Stimulated activated CD4-positive, alpha-beta T cell treated with anti-CD3 and anti-CD28 coated beads, Interleukin-2, amount 100 ng/mL, for 48 hours (primary cell): ENCODE measurements at regions not wholly inside any gene's neighbourhood (a gene's known extent, or its start where the extent isn't known, plus 50 kb on each side); places are given as distances from the start of the nearest gene placed in this dataset.
"Not testable (repeated sequence)": the region's sequence is repeated elsewhere in the genome, so short reads cannot be mapped to it uniquely, and the experiment has no call there.

Experiments used
- DNase-seq, 2 donors: peaks; one replicate each; pipeline ENCODE4 v3.0.0-alpha.2; 2020

DNA sequence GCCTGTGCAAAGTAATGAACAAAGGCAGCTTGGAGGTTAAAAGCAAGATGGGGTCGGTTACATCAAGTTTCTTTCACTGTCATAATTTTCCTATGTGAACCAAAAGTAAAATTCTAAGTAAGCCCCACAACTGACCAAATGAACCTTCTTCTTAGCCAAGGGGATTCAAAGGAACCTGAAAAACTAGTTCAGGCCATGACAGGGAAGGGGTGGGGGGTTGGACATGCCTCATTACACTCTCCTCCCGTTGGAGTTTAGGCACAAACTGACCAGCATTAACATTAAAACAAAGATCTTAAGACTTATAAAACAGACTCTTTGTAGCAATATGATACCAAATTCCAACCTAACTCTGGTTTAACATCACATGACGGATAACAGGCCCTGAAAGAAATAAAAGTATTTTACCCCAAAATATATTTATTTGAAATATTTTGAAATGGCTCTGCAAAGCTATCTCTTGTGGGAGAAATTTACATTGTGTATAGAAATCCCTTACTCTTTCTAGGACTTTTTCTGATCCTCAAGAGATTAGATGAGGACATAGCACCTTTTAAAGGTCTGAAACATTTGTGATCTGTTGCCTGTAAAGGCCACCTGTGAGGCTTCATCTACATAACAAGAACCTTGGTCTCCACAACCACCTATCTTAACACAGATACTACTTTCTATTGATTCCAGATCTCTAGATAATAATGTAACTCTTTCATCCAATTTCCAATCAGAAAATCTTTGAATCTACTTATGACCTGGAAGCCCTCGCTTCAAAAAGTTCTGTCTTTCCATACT is 1829.0 kb upstream of the MIR17HG start:
- DNase-seq, result no peak

DNA sequence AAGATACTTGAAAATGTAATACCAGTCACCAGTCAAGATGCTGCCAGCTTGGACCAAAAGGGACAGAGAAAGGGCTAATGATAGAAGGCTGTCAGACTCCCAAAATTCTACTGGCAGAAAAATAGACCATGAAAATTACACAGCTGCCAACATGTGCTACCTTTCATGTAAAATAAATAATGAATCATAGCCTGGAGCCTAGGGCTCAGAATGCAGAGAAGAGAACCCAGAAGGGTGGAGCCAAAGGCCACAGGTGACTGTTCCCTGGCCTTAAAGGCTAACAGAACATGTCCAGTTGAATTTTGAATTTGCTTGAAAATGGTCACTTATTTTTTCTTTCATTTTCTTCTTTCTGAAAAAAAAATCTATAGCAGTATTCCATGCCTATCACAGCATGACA is 1827.0 kb upstream of the MIR17HG start:
- DNase-seq, result no peak

DNA sequence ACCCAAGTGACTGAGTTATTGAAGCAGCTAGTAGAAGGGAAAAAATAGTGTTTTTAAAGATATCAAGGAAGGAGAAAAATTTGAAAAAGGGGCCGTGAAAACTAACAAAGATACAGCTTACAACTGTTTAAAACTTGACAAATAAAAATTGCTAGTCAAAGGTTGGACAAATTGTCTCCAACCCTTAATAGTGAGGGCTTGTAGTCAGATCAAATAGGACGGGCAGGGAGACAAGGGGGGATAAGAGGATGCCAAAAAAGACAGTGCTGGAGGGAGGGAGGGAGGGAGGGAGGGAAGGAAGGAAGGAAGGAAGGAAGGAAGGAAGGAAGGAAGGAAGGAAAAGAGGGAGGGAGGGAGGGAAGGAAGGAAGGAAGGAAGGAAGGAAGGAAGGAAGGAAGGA is 1825.8 kb upstream of the MIR17HG start:
- DNase-seq, result not testable (repeated sequence)

DNA sequence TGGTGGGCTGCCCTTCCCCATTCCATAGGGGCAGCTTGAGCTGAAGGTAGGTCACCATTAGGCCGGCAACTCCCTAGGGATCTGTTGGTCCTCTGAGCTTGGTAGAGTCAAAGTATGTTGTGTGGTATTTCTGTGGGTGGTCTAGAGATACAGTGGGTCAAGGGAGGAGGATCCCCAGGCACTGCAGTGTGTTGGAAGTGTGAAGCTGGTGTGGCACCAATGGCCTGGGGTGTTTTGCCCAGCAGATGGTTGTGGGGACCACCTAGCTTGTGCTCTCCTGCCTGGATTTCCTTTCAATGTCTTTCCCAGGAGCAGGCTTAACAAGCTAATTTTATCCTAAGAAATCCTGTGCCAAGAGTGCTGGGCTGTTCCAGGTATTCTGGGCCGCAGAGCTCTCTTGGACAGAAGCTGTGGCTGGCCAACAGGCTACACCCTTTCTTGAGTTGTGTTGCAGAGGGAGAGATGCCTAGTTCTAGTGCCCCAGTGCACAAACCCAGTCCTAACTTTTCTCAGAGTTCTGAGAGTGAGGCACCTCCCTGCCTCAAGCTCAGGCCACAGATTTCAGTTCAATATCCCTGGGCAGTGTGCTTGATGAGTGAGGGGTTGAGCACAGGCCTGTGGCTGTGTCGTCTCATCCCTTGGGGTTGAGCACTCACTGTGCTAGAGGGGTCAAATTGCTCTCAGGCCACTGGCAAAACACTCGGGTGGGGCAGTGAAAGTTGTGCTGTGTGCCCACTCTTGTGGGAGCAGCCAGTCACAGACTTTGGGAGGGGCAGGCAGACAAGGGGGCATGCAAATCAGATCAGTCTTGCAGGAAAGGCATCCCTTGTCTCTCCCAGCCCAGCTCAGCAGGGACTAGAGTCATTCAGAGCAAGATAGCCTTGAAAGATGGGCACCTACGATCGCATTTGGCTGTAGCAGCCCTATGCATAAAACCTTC is 1806.1 kb upstream of the MIR17HG start:
- DNase-seq, result no peak

DNA sequence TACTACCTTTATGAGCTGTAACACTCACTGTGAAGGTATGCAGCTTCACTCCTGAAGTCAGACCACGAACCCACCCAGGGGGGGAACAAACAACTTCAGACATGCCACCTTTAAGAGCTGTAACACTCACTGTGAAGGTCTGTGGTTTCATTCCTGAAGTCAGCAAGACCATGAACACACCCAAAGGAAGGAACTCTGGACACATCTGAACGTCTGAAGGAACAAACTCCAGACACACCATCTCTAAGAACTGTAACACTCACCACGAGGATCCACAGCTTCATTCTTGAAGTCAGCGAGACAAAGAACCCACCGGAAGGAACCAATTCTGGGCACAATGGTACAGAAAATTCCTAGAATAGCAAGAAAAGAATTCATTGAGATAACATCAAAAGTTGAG is 1796.5 kb upstream of the MIR17HG start:
- DNase-seq, result no peak

DNA sequence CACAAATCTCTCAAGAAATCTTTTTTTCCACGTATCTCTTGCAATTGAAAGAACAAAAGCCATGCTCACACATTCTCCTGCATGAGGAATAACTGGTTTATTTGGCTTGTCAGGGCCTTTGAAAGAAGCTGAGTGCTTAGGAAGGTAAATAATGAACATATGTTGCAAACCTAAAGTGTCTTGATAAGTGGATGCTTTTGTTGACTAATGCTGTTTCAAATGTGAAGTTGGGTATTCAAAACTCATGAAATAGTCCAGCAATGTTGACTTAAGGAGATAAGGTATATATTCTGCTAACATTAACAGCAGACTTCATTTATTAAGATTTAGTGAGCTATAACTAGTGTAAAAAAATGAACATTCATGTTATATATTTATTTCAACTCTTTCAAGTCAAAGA is 1792.7 kb upstream of the MIR17HG start:
- DNase-seq, result no peak

DNA sequence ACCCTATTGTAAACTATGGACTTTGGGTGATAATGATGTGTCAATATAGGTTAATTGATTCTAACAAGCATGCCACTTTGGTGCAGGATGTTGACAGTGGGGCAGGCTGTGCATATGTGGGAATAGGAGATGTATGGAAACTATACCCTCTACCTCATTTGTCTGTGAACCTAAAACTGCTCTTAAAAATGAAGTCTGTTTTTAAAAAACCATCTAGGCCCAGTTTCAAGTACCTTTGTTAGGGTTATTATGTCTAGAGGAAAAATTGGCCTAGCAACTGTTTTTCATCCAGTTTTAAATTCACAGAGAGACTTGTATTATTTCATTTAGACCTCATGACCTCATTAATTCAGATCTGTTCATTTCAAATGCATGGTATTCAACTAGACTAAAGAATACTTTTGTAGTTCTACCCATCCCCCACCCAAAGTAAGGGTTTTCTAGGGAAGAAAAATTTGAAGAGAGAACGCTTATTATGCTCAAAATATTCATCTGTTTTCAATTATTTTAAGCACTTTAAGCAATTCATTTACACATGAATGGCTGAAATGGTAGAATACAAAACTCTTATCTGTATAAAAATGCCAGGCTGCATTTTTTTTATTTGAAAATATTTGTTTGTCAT is 1781.9 kb upstream of the MIR17HG start:
- DNase-seq, result no peak

DNA sequence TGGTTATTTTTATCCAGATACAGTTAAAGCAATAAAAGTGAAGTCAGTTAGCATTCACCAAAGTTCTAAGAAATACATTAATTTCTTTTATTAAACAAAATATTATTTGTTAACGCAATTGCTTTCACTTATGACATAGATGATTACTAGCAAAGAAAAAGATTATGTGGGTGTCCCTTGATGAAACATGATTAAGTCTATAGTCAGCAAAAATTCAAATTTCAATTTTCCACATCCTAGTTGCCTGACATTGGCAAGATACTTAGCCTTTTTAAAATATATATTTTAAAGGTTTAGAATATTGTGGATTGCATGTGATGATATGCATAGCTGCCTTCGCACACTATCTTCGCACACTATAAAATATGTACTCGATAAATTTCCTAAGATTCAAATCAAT is 1780.5 kb upstream of the MIR17HG start:
- no peak for DNase-seq

DNA sequence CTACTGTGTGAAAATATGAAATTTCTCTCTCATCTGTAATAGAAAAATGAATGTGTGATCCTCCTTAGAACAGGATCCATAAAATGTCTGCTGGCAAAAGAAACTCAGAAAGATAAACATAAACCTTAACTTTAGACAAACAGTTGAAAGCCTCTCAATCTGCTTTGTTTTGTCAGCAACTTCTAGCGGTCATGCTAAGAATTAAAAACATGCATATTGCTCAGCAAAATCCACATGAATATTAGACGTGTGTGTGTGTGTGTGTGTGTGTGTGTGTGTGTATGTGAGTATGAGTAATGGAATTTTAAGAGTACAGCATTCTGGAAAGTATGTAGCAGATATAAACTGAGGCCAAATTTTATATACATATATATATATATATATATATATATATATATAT is 1779.2 kb upstream of the MIR17HG start:
- DNase-seq, result no peak

DNA sequence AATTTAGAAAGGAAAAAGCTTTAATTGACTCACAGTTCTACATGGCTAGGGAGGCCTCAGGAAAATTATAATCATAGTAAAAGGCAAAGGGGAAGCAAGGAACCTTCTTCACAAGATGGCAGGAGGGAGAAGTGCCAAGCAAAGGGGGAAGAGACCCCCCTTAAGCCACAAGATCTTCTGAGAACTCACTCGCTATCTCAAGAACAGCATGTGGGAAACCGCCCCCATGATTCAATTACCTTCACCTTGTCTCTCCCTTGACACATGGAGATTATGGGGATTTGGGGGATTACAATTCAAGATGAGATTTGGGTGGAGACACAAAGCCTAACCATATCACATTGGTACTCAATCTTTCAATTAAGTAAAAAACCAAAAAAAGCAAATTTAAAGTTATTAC is 1778.7 kb upstream of the MIR17HG start:
- no peak for DNase-seq

DNA sequence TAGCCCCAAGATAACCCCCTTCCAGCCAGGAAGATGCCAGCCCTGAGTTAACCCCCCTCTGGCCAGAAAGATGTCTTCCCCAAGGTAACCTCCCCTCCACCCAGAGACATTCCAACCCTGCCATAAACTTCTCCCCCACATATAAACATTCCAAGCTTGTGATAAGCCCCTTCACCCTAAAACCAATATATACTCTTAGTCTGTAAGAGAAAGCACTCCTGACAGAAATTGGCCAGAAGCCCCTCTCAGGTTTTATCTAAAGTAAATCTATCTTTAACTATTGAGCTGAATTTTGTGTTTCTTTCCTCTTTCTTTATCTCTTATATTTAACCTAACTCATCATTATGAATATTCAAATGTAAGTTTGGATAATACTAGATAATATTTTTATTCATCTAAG is 1775.8 kb upstream of the MIR17HG start:
- no peak for DNase-seq

DNA sequence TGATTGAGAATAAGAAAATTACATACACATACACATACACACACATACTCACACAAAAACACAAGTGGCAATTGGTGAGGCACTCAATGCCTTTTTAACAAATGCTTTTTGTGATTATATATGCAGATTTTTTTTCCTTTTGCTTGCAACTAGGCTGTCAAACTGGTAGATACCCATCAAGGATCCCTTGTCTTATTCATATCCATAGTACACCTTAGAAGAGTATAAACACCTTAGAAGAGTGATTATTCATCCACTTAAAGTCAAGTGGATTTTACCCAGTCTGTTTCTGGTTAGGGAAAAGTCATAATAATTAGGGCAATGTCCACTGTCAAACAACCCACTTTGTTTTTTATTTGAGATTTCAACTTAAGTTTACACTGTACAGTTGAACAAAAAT is 1773.4 kb upstream of the MIR17HG start:
- DNase-seq, result no peak

DNA sequence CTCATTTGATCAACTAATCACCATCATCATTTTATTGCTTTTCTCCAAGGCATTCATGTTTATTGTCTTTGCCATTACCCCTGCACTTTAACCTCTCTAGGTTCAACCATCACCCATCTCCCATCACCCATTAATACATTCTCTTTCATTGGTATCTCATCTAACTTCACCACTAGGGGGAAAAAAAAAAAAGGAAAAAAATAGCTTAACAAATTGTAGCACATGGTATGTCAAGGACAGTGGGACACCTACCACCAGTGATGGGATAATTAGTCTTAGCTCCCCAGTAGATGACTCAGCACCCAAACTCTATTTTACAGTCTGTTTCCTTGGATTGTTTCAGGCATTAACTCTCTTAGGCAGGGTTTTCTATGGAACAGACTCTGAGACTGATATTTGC is 1770.2 kb upstream of the MIR17HG start:
- no peak for DNase-seq

DNA sequence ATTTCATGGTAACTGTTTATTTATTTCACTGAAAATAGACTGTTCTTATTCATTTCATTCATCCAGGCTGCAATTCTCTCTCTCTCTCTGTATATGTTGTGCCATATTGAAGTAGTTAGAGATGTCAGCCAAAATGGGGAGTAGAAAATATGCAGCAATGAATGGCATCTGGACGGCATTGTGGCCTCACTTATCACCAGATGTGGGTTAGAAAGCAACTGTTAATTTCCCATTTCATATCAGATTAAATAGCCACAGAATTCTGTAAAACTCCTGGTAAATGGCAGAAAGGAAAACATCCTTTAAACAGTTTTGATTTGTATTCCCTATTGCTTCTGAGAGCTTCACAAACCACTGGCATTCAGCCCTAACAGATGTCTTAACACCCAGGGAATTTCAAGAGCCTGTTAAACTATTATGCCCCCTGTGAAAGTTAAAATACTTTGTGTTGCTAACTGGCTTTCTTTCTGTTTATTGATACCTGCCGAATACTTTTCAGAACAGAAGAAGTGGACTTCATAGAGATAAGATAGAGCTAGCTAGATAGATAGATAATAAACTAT is 1763.3 kb upstream of the MIR17HG start:
- no peak for DNase-seq

DNA sequence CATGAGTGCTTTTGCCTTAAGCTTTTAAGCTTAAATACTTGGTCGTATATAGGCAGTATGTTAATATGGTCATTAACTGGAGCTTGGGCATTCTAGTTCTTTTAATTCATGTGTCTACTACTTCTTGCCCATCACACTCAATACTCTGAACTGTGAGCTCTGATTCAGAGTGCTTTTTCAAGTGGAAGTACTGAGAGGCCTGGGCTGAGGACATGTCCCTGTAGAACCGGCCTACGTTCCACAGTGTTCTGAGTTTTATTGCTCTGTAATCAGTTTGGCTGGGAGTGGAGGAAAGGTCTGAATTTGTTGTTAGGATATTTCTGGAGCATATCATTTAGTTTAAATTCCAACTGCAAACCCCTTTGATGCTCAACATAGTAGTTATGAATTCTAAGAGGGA is 1744.8 kb upstream of the MIR17HG start:
- no peak for DNase-seq

DNA sequence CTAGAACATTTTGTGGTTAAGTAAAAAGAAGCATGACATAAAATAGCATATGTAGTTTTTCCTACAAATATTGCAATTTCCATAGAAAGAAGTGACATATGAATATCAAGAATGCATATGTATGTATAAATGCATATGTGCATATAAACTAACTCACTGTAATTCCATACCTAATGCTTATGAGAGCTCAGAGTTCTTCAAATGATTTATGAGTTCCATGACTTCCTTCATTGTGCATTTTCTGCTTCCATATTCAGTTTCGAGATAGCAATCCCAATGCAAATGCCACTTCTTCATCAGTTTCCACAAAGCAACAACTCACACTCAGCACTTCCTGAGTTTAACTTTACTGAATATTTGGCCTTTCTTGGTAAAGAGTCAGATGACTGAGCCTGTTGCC is 1744.3 kb upstream of the MIR17HG start:
- no peak for DNase-seq

DNA sequence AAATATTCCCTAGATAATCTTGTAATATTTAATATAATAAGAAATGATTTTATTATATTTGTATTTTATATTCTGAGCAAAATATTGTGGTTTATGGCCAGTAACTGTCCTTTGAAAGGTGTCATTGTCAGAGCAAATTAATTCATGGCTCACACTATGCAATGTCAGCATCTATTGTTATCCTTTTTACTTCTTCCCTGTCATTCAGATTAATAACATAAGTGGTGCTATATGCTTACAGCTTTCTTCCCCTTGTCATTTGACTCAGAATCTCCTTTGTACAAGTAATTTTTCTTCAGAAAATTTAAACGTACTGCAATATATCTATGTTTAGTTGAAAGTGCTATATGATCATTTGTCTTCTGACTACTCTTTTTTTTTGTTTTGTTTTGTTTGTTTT is 1738.2 kb upstream of the MIR17HG start:
- DNase-seq, result no peak

DNA sequence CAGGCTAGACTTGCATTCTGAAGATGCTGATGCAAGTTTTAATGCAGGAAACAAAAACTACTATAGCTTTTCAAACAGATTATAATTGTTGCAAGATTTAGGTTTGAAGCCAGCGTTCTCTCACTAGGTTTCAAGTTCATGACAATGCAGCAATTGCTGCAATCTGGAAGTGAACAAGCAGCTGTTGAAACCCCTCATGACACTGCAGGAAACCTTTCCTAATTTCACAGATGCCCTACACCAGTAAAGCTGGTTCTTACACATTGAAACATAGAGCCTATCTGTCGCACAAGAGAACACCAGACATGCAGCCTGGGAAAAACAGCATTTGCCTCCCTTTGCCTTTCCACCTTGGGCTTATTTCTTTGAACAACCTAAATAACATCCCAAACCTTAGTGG is 1737.2 kb upstream of the MIR17HG start:
- no peak for DNase-seq

DNA sequence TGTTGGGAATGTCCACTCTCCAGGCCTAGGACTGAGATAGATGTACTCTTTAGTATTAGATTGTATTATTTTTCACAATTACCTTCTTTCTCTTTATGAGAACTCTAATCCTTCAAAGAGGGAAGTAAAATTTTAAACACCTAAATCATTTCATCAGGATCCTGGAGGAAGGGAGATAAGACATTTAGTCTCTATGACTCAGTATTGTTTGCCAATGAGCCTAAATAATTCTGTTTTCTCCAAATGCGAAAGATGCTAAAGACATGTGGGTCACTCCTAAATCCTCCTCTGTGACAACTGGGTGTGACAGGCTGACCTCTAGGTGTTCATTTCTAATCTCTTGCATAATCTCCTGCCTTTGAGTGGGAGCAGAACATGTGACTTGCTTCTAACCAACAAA is 1736.6 kb upstream of the MIR17HG start:
- DNase-seq, result no peak

DNA sequence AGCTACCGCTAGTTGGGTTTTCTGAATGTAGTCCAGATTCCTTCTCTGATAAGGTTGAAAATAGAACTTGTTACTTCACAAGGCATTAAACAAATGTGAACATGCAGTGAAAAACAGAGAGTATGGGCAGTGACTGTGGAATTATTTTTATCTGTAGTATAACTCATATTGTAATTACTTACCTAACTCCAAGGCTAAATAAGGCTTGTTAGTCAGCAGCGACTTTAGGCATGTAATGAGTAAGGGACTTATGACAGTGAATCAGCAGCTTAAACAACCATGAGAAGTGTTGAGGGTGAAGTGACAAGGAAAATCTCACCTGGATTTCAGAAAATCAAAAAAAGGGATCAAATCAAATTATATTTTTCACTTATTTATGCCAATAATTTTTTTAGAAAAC is 1719.5 kb upstream of the MIR17HG start:
- no peak for DNase-seq

DNA sequence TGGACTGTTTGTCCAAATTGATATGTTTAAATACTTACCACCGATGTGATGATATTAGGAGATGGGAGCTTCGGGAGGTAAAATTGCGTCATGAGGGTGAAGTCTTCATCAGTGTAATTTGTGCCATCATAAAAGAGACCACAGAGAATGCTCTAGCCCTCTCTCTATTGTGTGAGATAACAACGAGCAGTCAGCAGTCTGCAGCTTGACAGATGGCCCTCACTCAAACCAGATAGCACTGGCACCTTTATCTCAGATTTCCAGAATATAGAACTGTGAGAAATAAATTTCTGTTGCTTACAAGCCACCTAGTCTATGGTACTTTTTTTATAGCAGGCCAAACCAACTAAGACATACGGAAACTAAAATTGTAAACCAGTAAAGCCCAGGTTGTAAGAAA is 1718.9 kb upstream of the MIR17HG start:
- DNase-seq, result no peak

DNA sequence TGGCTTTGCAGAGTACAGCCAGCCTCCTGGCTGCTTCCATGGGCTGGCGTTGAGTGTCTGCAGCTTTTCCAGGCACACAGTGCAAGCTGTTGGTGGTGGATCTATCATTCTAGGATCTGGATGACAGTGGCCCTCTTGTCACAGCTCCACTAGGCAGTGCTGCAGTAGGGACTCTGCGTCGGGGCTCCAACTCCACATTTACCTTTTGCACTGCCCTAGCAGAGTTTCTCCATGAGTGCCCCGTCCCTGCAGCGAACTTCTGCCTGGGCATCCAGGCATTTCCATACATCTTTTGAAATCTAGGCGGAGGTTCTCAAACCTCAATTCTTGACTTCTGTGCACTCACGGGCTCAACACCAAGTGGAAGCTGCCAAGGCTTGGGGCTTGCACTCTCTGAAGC is 1697.3 kb upstream of the MIR17HG start:
- no peak for DNase-seq

DNA sequence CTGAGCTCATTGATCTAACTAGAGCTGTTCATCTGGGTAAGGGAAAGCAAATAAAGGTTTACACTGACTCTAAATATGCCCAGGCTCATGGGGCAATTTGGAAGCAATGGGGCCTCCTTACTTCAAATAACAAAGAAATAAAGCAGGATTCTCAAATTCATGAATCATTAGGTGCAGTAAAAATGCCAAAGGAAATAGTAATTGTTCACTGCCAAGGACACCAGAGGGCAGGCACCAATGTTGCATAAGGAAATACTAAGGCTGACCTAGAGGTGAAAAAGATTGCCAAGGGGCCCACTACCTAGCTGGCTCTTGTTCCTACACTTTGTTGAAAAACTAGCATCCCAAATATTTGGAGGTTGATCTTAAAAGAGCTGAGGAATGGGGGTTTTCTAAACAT is 1686.7 kb upstream of the MIR17HG start:
- DNase-seq, result no peak
